ENCODE measurements at regions not wholly inside any gene's neighbourhood (a gene's known extent, or its start where the extent isn't known, plus 50 kb on each side); places are given as distances from the start of the nearest gene placed in this dataset.
"Not testable (repeated sequence)": the region's sequence is repeated elsewhere in the genome, so short reads cannot be mapped to it uniquely, and the experiment has no call there.

DNA sequence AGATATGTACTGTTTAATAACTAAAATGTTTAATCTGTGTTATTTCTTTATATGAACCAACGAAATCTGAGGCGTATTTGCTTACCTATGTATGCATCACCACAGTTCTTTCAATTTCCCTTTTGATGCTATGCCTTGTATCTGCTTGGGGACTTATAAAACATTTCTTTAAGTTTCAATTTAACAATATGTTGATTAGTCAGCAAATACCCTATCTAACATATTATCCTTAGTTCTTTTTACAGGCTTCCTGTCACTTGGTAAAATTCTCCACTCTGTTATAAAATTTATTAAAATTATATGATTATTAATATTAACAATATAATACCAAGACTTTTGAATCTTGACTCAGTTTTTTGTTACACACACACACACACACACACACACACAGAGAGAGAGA lies 174.3 kb downstream of the CPS1 start:
- no peak for DNase-seq

DNA sequence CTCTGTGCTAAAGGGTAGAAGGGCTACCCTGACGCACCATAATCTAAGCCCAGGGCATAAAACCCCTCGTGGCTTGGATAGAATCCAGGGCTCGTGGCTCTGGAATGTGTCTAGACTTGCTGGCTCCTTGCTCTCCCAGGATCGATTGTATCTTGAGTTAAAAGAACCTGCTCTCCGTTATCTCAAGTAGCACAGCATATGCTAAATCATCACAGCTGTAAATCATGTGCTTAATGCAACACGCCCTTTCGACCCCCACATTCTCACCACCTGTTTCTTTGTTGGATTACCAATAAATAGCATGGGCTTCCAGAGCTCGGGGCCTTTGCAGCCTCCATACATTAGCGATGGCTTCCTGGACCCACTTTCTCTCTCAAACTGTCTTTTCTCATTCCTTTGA lies 190.4 kb downstream of the CPS1 start:
- DNase-seq: not testable (repeated sequence)

DNA sequence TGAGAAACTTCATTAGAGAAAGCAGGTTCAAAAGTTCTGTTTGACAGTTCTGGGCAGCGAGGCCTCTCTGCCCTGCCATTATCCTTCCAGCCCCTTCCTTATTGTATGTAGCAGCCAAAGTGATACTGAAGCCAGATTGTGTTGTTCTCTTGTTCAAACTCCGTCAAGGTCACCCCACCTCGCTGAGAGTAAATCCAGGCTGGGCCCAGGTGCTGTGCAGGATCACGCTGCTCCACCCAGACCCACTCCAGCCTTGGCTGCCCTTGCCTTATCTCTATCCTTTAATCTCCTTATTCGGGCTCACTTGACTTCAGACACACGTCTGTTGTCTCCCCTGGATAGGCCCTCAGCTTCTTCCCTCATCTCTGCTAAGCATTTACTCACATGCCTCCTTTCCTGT lies 196.1 kb downstream of the CPS1 start:
- DNase-seq: no peak

DNA sequence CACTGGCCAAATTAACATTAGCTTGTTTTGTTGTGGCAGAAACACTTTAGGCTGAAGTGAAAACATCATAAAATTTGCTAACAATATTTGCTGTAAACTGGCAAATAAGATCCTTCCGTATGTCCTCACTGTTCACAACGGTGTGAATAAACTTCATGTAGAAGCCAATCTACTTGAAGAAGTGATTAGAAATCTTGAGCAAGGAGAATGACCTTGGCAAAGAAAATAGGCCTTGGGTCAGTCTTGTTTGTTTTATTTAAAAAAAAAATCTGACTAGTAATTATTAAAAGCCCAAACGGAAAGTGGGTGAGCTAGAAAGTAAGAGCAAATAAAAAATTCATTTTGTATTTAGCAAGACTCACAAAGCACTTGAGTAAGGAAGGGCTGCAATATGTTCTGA lies 197.0 kb downstream of the CPS1 start:
- no peak for DNase-seq

DNA sequence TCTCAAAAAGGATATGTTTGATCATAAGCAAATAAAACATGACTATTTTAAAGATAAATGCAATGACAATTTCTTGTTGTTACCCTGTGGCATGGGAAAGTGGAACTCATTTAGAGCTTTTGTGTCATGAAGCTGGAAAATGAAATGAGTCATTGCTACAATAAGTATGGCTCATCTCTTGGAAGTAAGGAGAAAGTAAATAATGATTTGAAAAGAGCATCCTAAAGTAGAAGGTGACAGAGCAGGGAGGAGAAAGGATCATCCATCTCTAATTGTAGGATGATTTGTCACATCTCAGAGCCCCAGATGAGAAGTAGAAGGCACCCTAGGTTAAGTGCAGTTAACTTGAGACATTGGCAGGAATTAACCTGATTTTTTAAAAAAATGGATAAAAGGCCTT lies 200.5 kb downstream of the CPS1 start:
- DNase-seq: no peak

DNA sequence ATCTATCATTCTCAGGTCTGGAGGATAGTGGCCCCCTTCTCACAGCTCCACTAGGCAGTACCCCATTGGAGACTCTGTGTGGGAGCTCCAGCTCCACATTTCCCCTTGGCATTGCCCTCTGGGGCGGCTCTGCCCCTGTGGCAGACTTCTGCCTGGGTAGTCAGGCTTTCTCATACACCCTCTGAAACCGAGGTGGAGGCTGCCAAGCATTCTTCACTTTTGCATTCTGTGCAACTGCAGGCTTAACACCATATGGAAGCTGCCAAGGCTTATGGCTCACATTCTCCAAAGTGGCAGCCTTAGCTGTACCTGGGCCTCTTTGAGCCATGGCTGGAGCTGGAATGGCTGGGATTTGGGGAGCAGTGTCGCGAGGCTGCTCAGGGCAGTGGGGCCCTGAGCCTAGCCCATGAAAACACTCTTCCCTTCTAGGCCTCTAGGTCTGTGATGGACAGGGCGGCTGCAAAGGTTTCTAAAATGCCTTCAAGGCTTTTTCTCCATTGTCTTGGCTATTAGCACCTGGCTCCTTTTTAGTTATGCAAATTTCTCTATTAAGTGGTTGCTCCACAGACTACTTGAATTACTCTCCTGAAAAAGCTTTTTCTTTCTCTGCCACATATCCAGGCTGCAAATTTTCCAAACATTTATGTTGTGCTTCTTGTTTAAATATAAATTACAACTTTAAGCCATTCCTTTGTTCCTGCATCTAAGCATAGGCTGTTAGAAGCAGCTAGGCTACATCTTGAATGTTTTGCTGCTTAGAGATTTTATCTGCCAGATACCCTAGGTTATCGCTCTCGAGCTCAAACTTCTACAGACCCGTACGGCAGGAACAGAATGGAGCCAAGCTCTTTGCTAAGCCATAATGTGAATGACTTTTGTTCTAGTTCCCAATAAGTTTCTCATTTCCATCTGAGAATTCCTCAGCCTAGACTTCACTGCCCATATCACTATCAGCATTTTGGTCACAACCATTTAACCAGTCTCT lies 206.5 kb downstream of the CPS1 start:
- no peak for DNase-seq

DNA sequence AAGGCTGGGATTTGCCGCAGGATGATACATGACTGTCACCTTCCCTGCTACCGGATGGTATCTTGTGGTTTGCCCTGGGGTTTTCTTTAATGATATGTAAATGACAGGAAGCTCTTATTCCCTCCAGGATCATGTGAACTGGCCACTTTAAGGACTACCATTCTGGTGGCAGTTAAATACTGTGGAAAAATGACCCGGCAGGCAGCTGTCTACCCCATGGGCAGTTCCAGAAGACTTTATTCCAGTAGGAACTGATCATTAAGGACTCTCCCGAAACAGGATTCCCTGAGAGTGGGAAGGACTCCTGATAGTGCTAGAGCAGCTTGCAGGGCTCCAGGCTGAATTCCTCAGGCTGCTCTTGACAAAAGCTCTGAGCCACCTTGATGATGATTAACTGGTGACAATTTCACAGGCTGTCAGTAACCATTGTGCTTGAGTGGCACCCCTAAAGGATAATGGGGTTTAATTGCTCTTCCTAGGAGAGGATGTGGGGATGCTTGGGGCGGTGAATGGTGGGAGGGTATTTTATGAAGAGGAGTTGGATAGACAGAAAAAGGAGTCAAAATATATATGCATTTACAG lies 212.0 kb downstream of the CPS1 start:
- no peak for DNase-seq

DNA sequence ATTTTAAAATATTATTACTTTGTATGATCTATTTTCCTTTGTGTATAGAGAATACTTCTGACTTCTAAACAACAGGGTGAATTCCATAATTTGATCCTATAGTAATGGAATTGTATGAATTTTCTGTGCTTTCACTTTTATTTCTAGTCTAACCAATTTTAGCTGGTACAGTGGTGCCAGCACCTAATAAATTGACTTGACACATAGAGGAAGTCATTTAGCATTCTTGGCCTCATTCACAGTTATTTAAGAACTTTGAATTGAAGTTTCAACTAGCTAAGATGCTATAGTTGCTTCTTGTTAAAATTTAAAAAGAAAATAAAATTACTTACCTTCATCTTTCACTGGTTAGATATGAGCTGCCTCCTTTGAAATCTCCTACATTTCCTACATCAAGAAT lies 220.4 kb downstream of the CPS1 start:
- DNase-seq: no peak

DNA sequence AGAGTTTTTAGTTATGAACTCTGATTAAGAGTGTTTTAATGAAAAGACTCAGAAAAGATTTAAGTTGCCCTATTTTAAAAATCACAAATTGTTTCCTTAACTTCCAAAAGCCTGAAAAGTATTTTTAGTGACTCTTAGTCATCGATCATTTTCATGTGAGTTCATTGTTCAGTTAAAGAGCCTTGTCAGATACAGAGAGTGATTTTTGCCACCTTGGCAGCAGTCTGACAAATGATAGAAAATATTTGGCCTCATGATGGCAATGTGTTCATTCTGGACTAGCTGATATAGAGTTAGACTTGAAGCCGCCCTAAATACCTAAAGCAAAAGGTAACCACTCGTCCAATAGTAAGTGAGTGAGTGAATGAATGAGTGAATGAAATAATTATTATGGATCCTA lies 225.8 kb downstream of the CPS1 start:
- no peak for DNase-seq

DNA sequence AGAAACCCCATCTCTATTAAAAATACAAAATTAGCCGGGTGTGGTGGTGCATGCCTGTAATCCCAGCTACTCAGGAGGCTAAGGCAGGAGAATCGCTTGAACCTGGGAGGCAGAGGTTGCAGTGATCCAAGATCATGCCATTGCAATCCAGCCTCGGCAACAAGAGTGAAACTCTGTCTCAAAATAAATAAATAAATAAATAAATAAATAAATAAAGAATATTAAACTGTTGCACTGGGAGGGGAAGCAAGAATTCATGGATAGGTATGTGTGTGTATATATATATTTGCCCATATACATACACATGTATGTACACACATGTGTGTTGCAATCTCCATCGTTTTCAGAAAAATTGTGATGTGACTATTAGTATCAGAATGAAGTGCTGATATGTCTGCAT lies 231.4 kb downstream of the CPS1 start:
- not testable (repeated sequence) for DNase-seq

DNA sequence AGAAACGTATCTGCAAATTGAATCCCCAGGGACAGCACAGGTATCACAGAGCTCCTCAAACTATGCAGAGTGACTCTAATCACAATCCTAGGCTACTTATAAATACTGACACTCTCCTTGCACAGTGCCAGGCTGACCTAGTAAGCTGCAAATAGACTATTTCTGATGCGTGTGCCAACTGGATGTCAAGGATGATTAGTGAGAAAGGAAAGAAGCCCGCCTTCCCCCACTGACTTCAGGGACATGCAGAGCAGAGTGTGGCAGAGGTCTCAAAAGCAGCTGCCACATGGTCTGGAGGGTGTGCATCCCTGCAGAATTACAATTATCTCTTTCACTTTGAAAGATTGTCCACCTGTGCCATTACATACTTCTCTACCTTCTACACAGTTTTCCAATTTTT lies 235.6 kb downstream of the CPS1 start:
- DNase-seq: peak; percentile 4

DNA sequence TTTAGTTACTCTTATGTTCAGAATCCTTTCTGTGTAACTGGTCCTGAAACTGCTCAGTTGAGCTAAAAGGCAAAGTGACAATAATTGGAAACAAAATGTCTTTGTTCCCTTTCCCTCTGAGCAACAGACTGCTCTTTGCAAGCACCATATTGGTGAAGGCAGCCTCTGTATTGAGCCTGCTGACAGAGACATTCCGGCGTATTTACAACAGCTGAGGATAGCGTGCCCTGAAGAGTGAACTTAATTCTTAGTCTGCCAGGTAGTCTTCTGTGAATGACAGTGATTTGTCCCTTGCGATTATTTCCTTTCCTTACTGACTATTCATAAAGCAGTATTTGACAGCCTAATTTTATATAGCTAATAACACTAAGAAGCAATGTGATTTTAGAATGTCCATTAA lies 239.1 kb downstream of the CPS1 start:
- DNase-seq: no peak

DNA sequence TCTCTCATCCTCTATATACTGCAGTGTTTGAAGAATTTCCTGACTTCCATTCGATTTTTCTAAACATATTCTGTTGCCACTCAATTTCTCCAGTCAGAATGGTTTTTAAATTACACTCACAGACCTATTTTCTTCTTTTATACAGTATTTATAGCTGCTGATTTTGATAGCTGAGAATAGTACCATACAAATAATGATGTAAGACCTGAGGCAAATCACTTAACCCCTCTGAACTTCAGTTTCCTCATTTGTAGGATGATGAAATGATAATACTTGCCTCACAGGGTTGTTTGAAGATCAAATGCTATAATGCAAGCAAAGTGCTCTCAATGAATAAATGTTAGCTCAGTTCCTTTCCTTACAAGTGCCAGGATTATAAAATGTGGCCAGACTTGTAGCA lies 241.8 kb downstream of the CPS1 start:
- no peak for DNase-seq

DNA sequence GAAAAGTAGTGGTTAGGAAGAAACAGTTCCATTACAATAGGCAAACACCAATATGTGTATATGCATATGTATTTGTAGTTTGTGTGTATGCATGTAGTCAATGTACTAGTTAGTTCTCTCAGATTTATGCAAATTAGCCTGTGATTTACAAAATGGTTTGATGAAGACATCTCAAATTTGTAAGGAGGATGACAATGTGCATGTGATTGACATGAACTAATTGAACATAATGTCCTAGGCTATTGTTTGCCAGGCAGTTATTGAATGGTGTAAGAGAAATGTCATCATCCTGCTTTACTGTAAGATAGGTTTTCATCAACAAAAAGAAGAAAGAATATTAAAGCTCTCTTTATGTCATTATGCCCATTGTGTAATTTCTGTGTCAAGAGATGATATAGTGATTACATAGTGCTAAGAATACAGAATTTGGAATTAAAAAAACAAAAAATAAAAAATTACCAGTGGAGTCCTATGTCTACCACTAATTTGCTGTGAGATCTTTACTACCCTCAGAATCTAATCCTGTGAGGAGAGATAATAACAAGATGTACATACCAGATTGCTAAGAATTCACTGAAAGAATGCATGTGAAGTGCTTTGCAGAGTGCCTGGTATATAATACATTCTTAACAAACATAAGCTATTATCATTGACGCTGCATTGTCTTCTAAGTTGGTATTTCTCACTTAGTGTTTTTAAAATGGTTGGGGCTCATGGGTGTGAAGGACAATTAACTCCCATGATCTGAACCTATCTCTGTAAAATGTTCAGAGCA lies 258.0 kb downstream of the CPS1 start:
- DNase-seq: no peak

DNA sequence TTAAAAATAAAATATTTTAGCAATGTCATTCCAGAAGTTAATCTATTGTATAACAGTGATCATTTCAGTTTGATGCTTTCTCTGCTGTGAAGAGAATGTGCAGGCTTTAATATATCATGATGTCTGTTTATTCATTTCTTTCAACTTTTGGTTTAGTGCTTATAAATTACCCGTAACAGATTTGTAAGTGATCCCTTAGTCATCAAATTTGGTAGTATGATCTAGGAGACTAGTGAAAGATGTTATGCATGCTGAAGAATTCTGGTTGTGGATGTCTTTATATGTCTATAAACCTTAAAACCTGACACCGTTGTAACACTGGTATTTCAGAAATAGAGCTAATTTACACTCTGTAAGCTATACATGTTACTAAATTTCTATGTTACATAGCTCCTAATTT lies 260.4 kb downstream of the CPS1 start:
- DNase-seq: no peak

DNA sequence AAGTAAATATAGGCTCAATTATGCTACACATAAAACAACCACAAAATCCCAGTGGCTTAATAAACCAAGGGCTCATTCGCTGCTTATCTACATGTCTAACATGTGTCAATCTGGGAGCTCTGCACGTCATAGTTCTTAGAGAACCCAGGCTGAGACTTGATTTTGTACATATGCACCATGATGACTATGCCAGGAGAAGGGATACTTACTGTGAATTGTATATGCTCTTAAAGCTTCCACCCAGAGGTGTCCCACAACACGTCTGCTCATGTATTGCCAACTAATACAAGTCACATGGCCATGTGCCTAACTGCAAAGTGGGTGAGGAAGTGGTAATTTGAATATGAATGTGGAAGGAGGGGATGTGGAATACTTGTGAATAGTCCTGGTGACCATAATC lies 262.1 kb downstream of the CPS1 start:
- no peak for DNase-seq

DNA sequence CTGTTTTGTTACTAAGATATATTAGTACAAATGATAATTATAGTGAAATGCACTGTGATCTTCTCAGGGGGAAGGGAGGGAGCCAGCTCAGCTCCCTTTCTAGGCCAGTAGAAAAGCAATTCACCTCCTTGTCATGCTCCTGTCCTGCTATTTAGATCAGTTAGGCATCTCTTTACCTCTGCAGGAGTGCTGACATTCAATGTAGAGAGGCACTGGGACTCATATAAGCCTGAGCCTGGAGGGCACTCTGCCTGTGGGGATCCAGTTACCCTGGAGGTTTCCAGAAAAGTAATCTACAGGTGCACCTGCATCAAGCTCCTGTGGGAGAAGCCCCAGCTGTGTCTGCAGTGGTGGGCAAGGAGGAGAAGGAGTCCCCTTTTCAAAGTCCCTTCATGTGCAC lies 277.0 kb downstream of the CPS1 start:
- no peak for DNase-seq

DNA sequence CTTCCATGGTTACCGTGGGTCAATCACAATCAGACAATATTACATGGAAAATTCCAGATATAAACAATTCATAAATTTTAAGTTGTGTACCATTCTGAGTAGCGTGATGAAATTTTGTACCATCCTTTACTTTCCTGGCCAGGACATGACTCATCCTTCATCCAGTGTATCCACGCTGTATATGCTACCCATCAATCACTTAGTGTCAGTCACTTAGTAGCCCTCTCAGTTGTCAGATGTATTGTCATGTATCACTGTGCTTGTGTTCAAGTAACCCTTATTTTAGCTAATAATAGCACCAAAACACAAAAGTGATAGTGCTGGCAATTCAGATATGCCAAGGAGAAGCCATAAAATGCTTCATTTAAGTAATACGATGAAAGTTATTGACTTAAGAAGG lies 282.6 kb downstream of the CPS1 start:
- DNase-seq: no peak

DNA sequence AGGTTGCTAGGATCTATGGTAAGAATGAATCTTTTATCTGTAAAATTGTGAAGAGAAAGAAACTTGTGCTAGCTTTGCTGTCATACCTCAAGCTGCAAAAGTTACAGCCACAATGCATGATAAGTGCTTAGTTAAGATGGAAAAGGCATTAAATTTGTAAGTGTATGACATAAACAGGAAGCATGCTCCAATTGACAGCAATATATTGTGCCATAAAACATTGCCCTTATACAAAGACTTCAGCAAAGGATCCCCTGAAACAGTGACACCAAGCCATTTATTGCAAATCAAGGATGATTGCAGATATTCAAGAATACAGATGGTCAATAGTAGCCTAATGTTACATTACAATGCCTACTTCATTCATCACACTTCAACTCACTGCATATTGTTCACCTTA lies 283.1 kb downstream of the CPS1 start:
- no peak for DNase-seq

DNA sequence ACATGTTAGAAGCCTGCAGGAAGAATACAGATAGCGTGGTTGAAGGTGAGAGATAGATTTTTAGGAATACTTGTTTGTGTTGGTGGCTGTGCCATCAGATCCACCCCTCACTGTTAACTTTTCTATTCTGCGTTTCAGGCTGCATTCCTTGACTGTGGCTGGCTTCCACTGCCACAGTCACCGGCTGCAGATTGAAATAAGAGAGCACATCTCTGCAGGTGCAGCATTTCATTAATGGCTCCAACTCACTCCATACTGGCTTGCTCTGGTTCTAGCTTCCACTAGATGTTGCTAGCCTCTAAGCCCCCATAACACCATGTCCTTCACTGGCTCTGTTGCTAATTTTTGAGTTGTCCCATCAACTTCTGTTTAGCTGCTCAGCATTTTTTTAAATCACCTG lies 286.5 kb downstream of the CPS1 start:
- DNase-seq: no peak

DNA sequence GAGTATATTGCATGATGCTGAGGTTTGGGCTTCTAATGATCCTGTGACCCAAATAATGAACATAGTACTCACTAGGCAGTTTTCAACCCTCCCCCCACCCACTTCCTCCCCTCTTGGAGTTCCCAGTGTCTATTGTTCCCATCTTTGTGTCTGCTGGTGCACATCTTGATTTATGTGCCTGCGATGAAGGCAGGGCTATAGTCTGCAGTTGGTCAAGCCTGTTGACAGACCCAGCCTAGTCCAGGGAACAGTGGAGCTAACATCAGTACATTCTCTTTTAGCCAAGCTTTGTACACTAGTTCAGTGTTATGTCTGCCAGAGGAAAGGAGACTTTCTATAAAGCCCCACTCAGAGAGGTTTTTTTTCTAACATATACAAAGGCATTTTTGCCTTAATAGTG lies 287.6 kb downstream of the CPS1 start:
- peak; percentile 4 for DNase-seq

DNA sequence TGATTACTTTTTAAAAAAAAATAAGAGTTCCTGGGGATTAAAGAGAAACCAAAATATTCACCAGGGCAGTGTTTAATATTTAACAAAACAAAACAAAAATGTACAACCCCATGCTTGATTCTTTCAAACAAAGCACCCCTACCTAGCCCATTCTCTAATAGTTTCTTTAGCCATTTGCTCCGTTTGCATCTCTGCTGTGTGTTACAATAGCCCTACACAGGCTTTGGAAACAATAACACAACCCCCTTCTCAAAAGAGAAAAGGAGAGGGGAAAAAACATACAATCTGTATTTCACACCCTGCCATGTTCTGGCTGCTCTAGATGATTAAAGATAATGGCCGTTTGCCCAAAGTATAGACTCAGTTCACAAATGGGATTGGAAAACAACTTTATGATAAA lies 302.9 kb downstream of the CPS1 start:
- peak; percentile 48 for DNase-seq

DNA sequence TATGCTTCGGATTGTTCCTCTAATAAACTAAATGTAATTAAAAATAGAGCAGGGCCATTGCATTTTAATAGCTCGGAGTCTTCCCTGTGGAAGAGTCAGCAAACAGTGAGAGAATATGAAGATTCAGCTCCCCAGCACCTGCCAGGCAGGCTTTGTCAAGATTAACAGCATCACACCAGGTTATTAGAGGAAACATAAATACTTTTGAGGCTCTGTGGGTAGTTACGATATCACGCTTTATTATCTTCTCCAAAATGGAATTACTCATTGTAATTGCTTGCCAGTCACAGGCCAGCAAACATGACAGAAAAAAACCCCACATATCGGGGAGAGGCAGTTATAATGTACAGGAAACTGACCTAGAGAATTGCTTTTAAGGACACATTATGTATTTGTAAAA lies 303.9 kb downstream of the CPS1 start:
- DNase-seq: peak; percentile 83
